Fibroblast of lung (primary cell): ENCODE measurements at regions not wholly inside any gene's neighbourhood (a gene's known extent, or its start where the extent isn't known, plus 50 kb on each side); places are given as distances from the start of the nearest gene placed in this dataset.

Experiments used
- DNase-seq, 2 donors: peaks; one replicate each; pipeline versions ENCODE4 v3.0.0 to v3.0.0-alpha.2; 2010; ENCODE audit warnings: low read depth in 2 of 2
- H2AFZ ChIP-seq: 2 replicates; pipeline ENCODE4 v1.5.1; 2012; ENCODE audit warnings: low read length, control low read depth, inconsistent platforms
- H3K27ac ChIP-seq: 2 replicates; pipeline ENCODE4 v1.5.1; 2011; ENCODE audit warnings: low read length, control low read depth; ENCODE audit not compliant: insufficient read depth
- H3K27me3 ChIP-seq: 2 replicates; pipeline ENCODE4 v1.5.1; 2011; ENCODE audit warnings: mild to moderate bottlenecking, low read length; ENCODE audit not compliant: control insufficient read depth, insufficient read depth
- H3K36me3 ChIP-seq: 2 replicates; pipeline ENCODE4 v1.5.1; 2011; ENCODE audit warnings: low read length; ENCODE audit not compliant: control insufficient read depth, insufficient read depth
- H3K4me1 ChIP-seq: 2 replicates; pipeline ENCODE4 v1.5.1; 2011; ENCODE audit warnings: low read length; ENCODE audit not compliant: control insufficient read depth, insufficient read depth; ENCODE audit errors: extremely low read depth
- H3K4me2 ChIP-seq: 2 replicates; pipeline ENCODE4 v1.5.1; 2011; ENCODE audit warnings: low read length, control low read depth; ENCODE audit not compliant: insufficient read depth; ENCODE audit errors: extremely low read depth
- H3K4me3 ChIP-seq, 4 experiments: fragments of 200-600 bp in 1 of 4; sonication (generic) in 1 of 4; replicated peaks in 1 of 4; 2 replicates each; pipeline ENCODE4 v1.5.1; 2011 to 2016; ENCODE audit warnings: low read length in 4 of 4, low read depth in 3 of 4, mild to moderate bottlenecking in 3 of 4, control low read depth in 2 of 4, inconsistent platforms in 1 of 4, mixed read lengths in 1 of 4; ENCODE audit not compliant: insufficient read depth in 1 of 4; ENCODE audit errors: control extremely low read depth in 1 of 4
- H3K79me2 ChIP-seq: 2 replicates; pipeline ENCODE4 v1.5.1; 2012; ENCODE audit warnings: mild to moderate bottlenecking, low read length, inconsistent platforms; ENCODE audit not compliant: control insufficient read depth, insufficient read depth
- H3K9ac ChIP-seq: 2 replicates; pipeline ENCODE4 v1.5.1; 2011; ENCODE audit warnings: mild to moderate bottlenecking, low read length, control low read depth; ENCODE audit not compliant: insufficient read depth
- H3K9me3 ChIP-seq: 2 replicates; pipeline ENCODE4 v1.5.1; 2012; ENCODE audit warnings: low read depth, low read length; ENCODE audit not compliant: control insufficient read depth, insufficient read depth
- H4K20me1 ChIP-seq: 2 replicates; pipeline ENCODE4 v1.5.1; 2011; ENCODE audit warnings: low read length; ENCODE audit not compliant: control insufficient read depth, insufficient read depth; ENCODE audit errors: extremely low read depth
- EZH2 ChIP-seq: IDR thresholded peaks from 2 replicates; pipeline ENCODE4 v1.5.1; 2012; ENCODE audit warnings: low read length, control low read depth, mild to moderate bottlenecking; ENCODE audit errors: missing control alignments
- TF ChIP-seq, protein P1 (sequence below), 2 donors: IDR thresholded peaks in 1 of 2; conservative IDR thresholded peaks in 1 of 2; 1 replicate in 1 of 2; 2 replicates in 1 of 2; pipeline ENCODE4 v1.5.1; 2011 to 2012; ENCODE audit warnings: low read length in 2 of 2, control low read depth in 1 of 2, inconsistent platforms in 1 of 2, low read depth in 1 of 2, mild to moderate bottlenecking in 1 of 2

DNA sequence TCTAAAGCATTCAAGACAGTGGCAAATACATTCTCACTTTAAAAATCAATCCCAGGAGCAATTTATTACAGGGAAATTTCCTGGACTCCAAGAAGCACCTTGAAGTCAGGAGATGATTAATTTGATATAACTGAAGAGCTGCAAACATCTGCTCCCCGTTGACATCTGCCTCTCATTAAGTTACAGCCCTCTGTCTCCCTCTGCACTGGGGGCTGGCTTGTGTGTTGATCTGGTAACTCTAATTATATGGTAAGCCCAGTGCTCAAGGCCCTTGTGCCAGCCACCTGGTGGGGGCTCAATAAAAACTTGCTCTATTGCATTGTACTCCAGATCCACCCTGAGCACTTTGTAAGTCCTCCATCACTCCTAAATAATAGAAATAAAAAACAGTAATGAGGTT is 131.1 kb upstream of the ZNF462 start:
- Histone ChIP-seq H4K20me1 (no peaks in the 10 kb centered on the region), H3K4me3 (no peak overlapping the region), H2AFZ (no peak overlapping the region), H3K9me3 (no peaks in the 10 kb centered on the region), H3K27ac (no peak overlapping the region), H3K4me1 (no peaks in the 10 kb centered on the region), H3K27me3 (no peaks in the 10 kb centered on the region), H3K9ac (no peak overlapping the region), H3K4me2 (no peak overlapping the region), H3K79me2 (no peaks in the 10 kb centered on the region), H3K36me3 (no peaks in the 10 kb centered on the region)
- TF ChIP-seq EZH2: no peak
- TF ChIP-seq, protein P1, sequence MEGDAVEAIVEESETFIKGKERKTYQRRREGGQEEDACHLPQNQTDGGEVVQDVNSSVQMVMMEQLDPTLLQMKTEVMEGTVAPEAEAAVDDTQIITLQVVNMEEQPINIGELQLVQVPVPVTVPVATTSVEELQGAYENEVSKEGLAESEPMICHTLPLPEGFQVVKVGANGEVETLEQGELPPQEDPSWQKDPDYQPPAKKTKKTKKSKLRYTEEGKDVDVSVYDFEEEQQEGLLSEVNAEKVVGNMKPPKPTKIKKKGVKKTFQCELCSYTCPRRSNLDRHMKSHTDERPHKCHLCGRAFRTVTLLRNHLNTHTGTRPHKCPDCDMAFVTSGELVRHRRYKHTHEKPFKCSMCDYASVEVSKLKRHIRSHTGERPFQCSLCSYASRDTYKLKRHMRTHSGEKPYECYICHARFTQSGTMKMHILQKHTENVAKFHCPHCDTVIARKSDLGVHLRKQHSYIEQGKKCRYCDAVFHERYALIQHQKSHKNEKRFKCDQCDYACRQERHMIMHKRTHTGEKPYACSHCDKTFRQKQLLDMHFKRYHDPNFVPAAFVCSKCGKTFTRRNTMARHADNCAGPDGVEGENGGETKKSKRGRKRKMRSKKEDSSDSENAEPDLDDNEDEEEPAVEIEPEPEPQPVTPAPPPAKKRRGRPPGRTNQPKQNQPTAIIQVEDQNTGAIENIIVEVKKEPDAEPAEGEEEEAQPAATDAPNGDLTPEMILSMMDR (conservative IDR thresholded peaks at IDR 0.05 in 1 of 2, IDR thresholded peaks at IDR 0.05 in 1 of 2; ENCODE audit: low read depth in 1 of 2, low read length in 2 of 2): no peak
- no peak for DNase-seq

- H3K36me3 ChIP-seq: no peaks in the 10 kb centered on the region
- H3K9ac ChIP-seq: no peak overlapping the region
- no peak overlapping the region for H2AFZ ChIP-seq
- H4K20me1 ChIP-seq: no peaks in the 10 kb centered on the region
- no peak overlapping the region for H3K27ac ChIP-seq
- H3K27me3 ChIP-seq: no peaks in the 10 kb centered on the region
- H3K4me3 ChIP-seq: no peak overlapping the region
- TF ChIP-seq, protein P1 (conservative IDR thresholded peaks at IDR 0.05 in 1 of 2, IDR thresholded peaks at IDR 0.05 in 1 of 2; ENCODE audit: low read depth in 1 of 2, low read length in 2 of 2): no peak
- no peak for TF ChIP-seq EZH2
- H3K9me3 ChIP-seq: no peaks in the 10 kb centered on the region
- H3K4me2 ChIP-seq: no peak overlapping the region
- H3K79me2 ChIP-seq: no peaks in the 10 kb centered on the region
- no peak for DNase-seq
- no peaks in the 10 kb centered on the region for H3K4me1 ChIP-seq
Observed at GRCh38 chr9:106733828-106734380, 129.1 kb upstream of the ZNF462 start.

- Histone ChIP-seq H3K4me2 (no peak overlapping the region), H3K4me1 (no peaks in the 10 kb centered on the region), H3K9me3 (no peaks in the 10 kb centered on the region), H3K36me3 (no peaks in the 10 kb centered on the region), H3K27ac (no peak overlapping the region), H3K9ac (no peak overlapping the region), H4K20me1 (no peaks in the 10 kb centered on the region), H3K4me3 (no peak overlapping the region), H2AFZ (no peak overlapping the region), H3K27me3 (no peaks in the 10 kb centered on the region), H3K79me2 (no peaks in the 10 kb centered on the region)
- TF ChIP-seq, protein P1 (conservative IDR thresholded peaks at IDR 0.05 in 1 of 2, IDR thresholded peaks at IDR 0.05 in 1 of 2; ENCODE audit: low read depth in 1 of 2, low read length in 2 of 2): no peak
- TF ChIP-seq EZH2: no peak
- DNase-seq: no peak
Observed at GRCh38 chr9:106737516-106737915, 125.5 kb upstream of the ZNF462 start.
